HL-60 (cell line): ENCODE measurements at regions not wholly inside any gene's neighbourhood (a gene's known extent, or its start where the extent isn't known, plus 50 kb on each side); places are given as distances from the start of the nearest gene placed in this dataset.

Source experiments
- CTCF ChIP-seq: IDR thresholded peaks from one replicate; pipeline ENCODE4 v1.5.1; 2011; ENCODE audit warnings: low read length, control low read depth, inconsistent platforms; ENCODE audit not compliant: insufficient read depth
- GABPA ChIP-seq: IDR thresholded peaks from 2 replicates; pipeline ENCODE4 v1.6.1; 2012; ENCODE audit warnings: low read depth
- POLR2AphosphoS5 ChIP-seq: IDR thresholded peaks from 2 replicates; pipeline ENCODE4 v1.6.1; 2012; ENCODE audit warnings: low read depth
- REST ChIP-seq: IDR thresholded peaks from 2 replicates; pipeline ENCODE4 v1.6.1; 2012; ENCODE audit warnings: low read depth; ENCODE audit not compliant: insufficient replicate concordance
- SPI1 ChIP-seq: IDR thresholded peaks from 2 replicates; pipeline ENCODE4 v1.6.1; 2012; ENCODE audit warnings: low read depth, mild to moderate bottlenecking, borderline replicate concordance

- no peak for TF ChIP-seq CTCF
- TF ChIP-seq REST = no peak
- no peak for TF ChIP-seq SPI1
- no peak for TF ChIP-seq POLR2AphosphoS5
- TF ChIP-seq GABPA = no peak
Measured at GRCh38 chr5:103943230-103943629, 380.6 kb upstream of the NUDT12 start.
